H9 (cell line): ENCODE measurements at regions not wholly inside any gene's neighbourhood (a gene's known extent, or its start where the extent isn't known, plus 50 kb on each side); places are given as distances from the start of the nearest gene placed in this dataset.

Experiments used
- DNase-seq: peaks from one replicate; pipeline ENCODE4 v3.0.0-alpha.2; 2017
- H2AFZ ChIP-seq: one replicate; pipeline ENCODE4 v1.6.1; 2013; ENCODE audit warnings: mild to moderate bottlenecking, low read length, control low read depth, moderate library complexity
- H2AK5ac ChIP-seq: 2 replicates; pipeline ENCODE4 v1.6.1; 2013; ENCODE audit warnings: low read length, control low read depth, mixed read lengths; ENCODE audit not compliant: insufficient read length
- H2BK120ac ChIP-seq: one replicate; pipeline ENCODE4 v1.6.1; 2013; ENCODE audit warnings: low read depth, mild to moderate bottlenecking, low read length, control low read depth, inconsistent platforms; ENCODE audit not compliant: poor library complexity, severe bottlenecking
- H2BK12ac ChIP-seq: 2 replicates; pipeline ENCODE4 v1.6.1; 2013; ENCODE audit warnings: low read length, control low read depth, mixed read lengths, low read depth; ENCODE audit not compliant: insufficient read length
- H2BK15ac ChIP-seq: 2 replicates; pipeline ENCODE4 v1.6.1; 2013; ENCODE audit warnings: low read depth, low read length, control low read depth
- H2BK20ac ChIP-seq: one replicate; pipeline ENCODE4 v1.6.1; 2013; ENCODE audit warnings: low read depth, mild to moderate bottlenecking, low read length, control low read depth, inconsistent platforms; ENCODE audit not compliant: poor library complexity, severe bottlenecking
- H2BK5ac ChIP-seq: 2 replicates; pipeline ENCODE4 v1.6.1; 2013; ENCODE audit warnings: low read length, control low read depth, mixed read lengths; ENCODE audit not compliant: insufficient read length
- H3K14ac ChIP-seq: 2 replicates; pipeline ENCODE4 v1.6.1; 2013; ENCODE audit warnings: low read length, control low read depth; ENCODE audit not compliant: insufficient read depth
- H3K18ac ChIP-seq: 2 replicates; pipeline ENCODE4 v1.6.1; 2013; ENCODE audit warnings: low read depth, mild to moderate bottlenecking, mixed read lengths, low read length, control low read depth; ENCODE audit not compliant: insufficient read length
- H3K23ac ChIP-seq: 2 replicates; pipeline ENCODE4 v1.6.1; 2013; ENCODE audit warnings: low read length, control low read depth, mixed read lengths, low read depth; ENCODE audit not compliant: insufficient read length
- H3K23me2 ChIP-seq: 2 replicates; pipeline ENCODE4 v1.6.1; 2013; ENCODE audit warnings: low read depth, mild to moderate bottlenecking, mixed read lengths, low read length, control low read depth; ENCODE audit not compliant: insufficient read length, poor library complexity, severe bottlenecking
- H3K27ac ChIP-seq: 2 replicates; pipeline ENCODE4 v1.5.1; 2013; ENCODE audit warnings: low read length, control low read depth, mixed read lengths, low read depth; ENCODE audit not compliant: insufficient read length
- H3K27me3 ChIP-seq: 2 replicates; pipeline ENCODE4 v1.6.1; 2013; ENCODE audit warnings: low read length, control low read depth, inconsistent platforms; ENCODE audit not compliant: insufficient read depth
- H3K4ac ChIP-seq: 2 replicates; pipeline ENCODE4 v1.6.1; 2013; ENCODE audit warnings: low read depth, mild to moderate bottlenecking, control low read depth, inconsistent platforms, low read length, moderate library complexity
- H3K4me1 ChIP-seq: 2 replicates; pipeline ENCODE4 v1.6.1; 2013; ENCODE audit warnings: low read length, control low read depth, inconsistent platforms; ENCODE audit not compliant: insufficient read depth
- H3K4me2 ChIP-seq: 2 replicates; pipeline ENCODE4 v1.6.1; 2013; ENCODE audit warnings: low read length, control low read depth, mixed read lengths; ENCODE audit not compliant: insufficient read length, insufficient read depth
- H3K56ac ChIP-seq: 2 replicates; pipeline ENCODE4 v1.6.1; 2013; ENCODE audit warnings: low read depth, mild to moderate bottlenecking, mixed read lengths, low read length, control low read depth; ENCODE audit not compliant: insufficient read length
- H3K79me1 ChIP-seq: 2 replicates; pipeline ENCODE4 v1.6.1; 2013; ENCODE audit warnings: low read depth, mild to moderate bottlenecking, moderate library complexity, low read length, control low read depth, inconsistent platforms; ENCODE audit not compliant: insufficient read depth, poor library complexity, severe bottlenecking
- H3K79me2 ChIP-seq: 2 replicates; pipeline ENCODE4 v1.6.1; 2013; ENCODE audit warnings: low read length, control low read depth, inconsistent platforms; ENCODE audit not compliant: insufficient read depth
- H3K9ac ChIP-seq: 2 replicates; pipeline ENCODE4 v1.6.1; 2013; ENCODE audit warnings: low read length, control low read depth, mixed read lengths; ENCODE audit not compliant: insufficient read length; ENCODE audit errors: extremely low read depth
- H3K9me3 ChIP-seq: one replicate; pipeline ENCODE4 v1.6.1; 2013; ENCODE audit warnings: low read depth, low read length, inconsistent platforms; ENCODE audit not compliant: control insufficient read depth
- H3T11ph ChIP-seq: one replicate; pipeline ENCODE4 v1.6.1; 2013; ENCODE audit warnings: mild to moderate bottlenecking, low read length, control low read depth, inconsistent platforms
- H4K20me1 ChIP-seq: one replicate; pipeline ENCODE4 v1.6.1; 2013; ENCODE audit not compliant: control insufficient read depth, insufficient read length, insufficient read depth
- H4K5ac ChIP-seq: 2 replicates; pipeline ENCODE4 v1.6.1; 2013; ENCODE audit warnings: low read depth, mild to moderate bottlenecking, mixed read lengths, low read length, control low read depth; ENCODE audit not compliant: insufficient read length
- H4K8ac ChIP-seq: replicated peaks from 2 replicates; pipeline ENCODE4 v1.6.1; 2013; ENCODE audit warnings: low read length, control low read depth, mixed read lengths, low read depth; ENCODE audit not compliant: insufficient read length
- H4K91ac ChIP-seq: 2 replicates; pipeline ENCODE4 v1.6.1; 2013; ENCODE audit warnings: low read depth, mild to moderate bottlenecking, moderate library complexity, mixed read lengths, low read length, control low read depth; ENCODE audit not compliant: insufficient read length
- H3K27ac Mint-ChIP-seq, 3 experiments: 2 replicates in 2 of 3; 3 replicates in 1 of 3; pipeline ENCODE4 v1.8.0; 2020 to 2021; ENCODE audit warnings: mixed read lengths in 3 of 3, mild to moderate bottlenecking in 1 of 3, moderate library complexity in 1 of 3
- H3K27me3 Mint-ChIP-seq: 2 replicates; pipeline ENCODE4 v1.8.0; 2021; ENCODE audit warnings: low read depth, mild to moderate bottlenecking, moderate library complexity, mixed read lengths
- H3K36me3 Mint-ChIP-seq, 3 experiments: 2 replicates in 2 of 3; 3 replicates in 1 of 3; pipeline ENCODE4 v1.8.0; 2020 to 2021; ENCODE audit warnings: low read depth in 3 of 3, mixed read lengths in 3 of 3; ENCODE audit not compliant: insufficient read depth in 1 of 3
- H3K4me1 Mint-ChIP-seq, 2 experiments: 2 replicates each; pipeline ENCODE4 v1.8.0; 2020; ENCODE audit warnings: mixed read lengths in 2 of 2
- H3K4me3 Mint-ChIP-seq, 2 experiments: 2 replicates in 1 of 2; 3 replicates in 1 of 2; pipeline ENCODE4 v1.8.0; 2020 to 2021; ENCODE audit warnings: mild to moderate bottlenecking in 2 of 2, mixed read lengths in 2 of 2, moderate library complexity in 1 of 2
- H3K9me3 Mint-ChIP-seq, 2 experiments: 2 replicates in 1 of 2; 3 replicates in 1 of 2; pipeline ENCODE4 v1.8.0; 2020; ENCODE audit warnings: mild to moderate bottlenecking in 2 of 2, mixed read lengths in 2 of 2, moderate library complexity in 1 of 2
- CTCF ChIP-seq: fragments of 200-600 bp; sonication (generic); conservative IDR thresholded peaks from 3 replicates; pipeline ENCODE4 v1.8.0; 2021; ENCODE audit warnings: antibody characterized with exemption, mild to moderate bottlenecking
- WGBS: extraction: QIAGEN DNeasy Blood & Tissue Kit; methylation state at CpG from one replicate; pipeline ENCODE4 v1.1.7; 2013; ENCODE audit warnings: missing lambda C conversion rate, low lambda C conversion rate, mixed read lengths; ENCODE audit not compliant: insufficient read length; ENCODE audit errors: extremely low coverage; 5-methylcytosine and 5-hydroxymethylcytosine counted together

- DNase-seq = peak; percentile 68
- WGBS = no CpG with 5 or more reads among the region's 19 CpGs
- H3K4me3 Mint-ChIP-seq = no peak overlapping the region
These were observed 81.7 kb downstream of the YTHDF1 start for GRCh38 chr20:63134201-63134612.

More at GRCh38 chr20:63134201-63134612, 81.7 kb downstream of the YTHDF1 start:
- Mint-ChIP-seq H3K27me3 (peaks cover 19% of the 10 kb centered on the region), H3K4me1 (peaks cover 10 to 12% of the 10 kb centered on the region in 2 experiments), H3K9me3 (no peaks in the 10 kb centered on the region), H3K27ac (no peak overlapping the region), H3K36me3 (no peaks in the 10 kb centered on the region)
- H3K27ac ChIP-seq = no peak overlapping the region
- no peak overlapping the region for H2BK12ac ChIP-seq
- H4K5ac ChIP-seq = no peak overlapping the region
- H3K9me3 ChIP-seq = no peaks in the 10 kb centered on the region
- H3K23ac ChIP-seq = no peak overlapping the region
- no peak overlapping the region for H2AK5ac ChIP-seq
- no peak overlapping the region for H4K8ac ChIP-seq
- no peak overlapping the region for H3K18ac ChIP-seq
- H3K4me1 ChIP-seq = peaks cover 4% of the 10 kb centered on the region; the same call in 1 of the 2 replicates
- no peak overlapping the region for H3K14ac ChIP-seq
- H4K91ac ChIP-seq = no peak overlapping the region
- no peak overlapping the region for H2AFZ ChIP-seq
- no peak overlapping the region for H2BK5ac ChIP-seq
- H3K79me2 ChIP-seq = no peaks in the 10 kb centered on the region
- H4K20me1 ChIP-seq = no peaks in the 10 kb centered on the region
- no peaks in the 10 kb centered on the region; the same call in 1 of the 2 replicates for H3K27me3 ChIP-seq
- H3K4ac ChIP-seq = no peak overlapping the region
- H3K79me1 ChIP-seq = no peaks in the 10 kb centered on the region
- H2BK20ac ChIP-seq = no peak overlapping the region
- H3K56ac ChIP-seq = no peak overlapping the region
- H2BK120ac ChIP-seq = no peak overlapping the region
- no peak overlapping the region for H2BK15ac ChIP-seq
- H3K23me2 ChIP-seq = no peaks in the 10 kb centered on the region
- no peak overlapping the region for H3T11ph ChIP-seq
- no peak for TF ChIP-seq CTCF
- no peak overlapping the region for H3K4me2 ChIP-seq
- H3K9ac ChIP-seq = no peak overlapping the region
